ENCODE measurements at regions not wholly inside any gene's neighbourhood (a gene's known extent, or its start where the extent isn't known, plus 50 kb on each side); places are given as distances from the start of the nearest gene placed in this dataset.
A peak's percentile ranks its signal among the peaks of the same experiment; 100 is the strongest.
"Not testable (repeated sequence)": the region's sequence is repeated elsewhere in the genome, so short reads cannot be mapped to it uniquely, and the experiment has no call there.

GRCh38 chr3:159401069-159401468, 587.6 kb upstream of the IL12A start:
- DNase-seq: no peak

DNA sequence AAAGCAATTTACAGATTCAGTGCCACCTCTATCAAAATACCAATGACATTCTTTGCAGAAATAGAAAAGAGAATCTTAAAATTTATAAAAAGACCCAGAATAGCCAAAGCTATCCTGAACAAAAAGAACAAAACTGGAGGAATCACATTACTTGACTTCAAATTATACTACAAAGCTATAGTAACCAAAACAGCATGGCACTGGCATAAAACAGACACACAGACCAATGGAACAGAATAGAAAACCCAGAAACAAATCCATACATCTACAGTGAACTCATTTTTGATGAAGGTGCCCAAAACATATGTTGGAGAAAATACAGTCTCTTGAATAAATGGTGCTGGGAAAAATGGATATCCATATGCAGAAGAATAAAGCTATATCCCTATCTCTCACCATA, 578.9 kb upstream of the IL12A start:
- not testable (repeated sequence) for DNase-seq

DNA sequence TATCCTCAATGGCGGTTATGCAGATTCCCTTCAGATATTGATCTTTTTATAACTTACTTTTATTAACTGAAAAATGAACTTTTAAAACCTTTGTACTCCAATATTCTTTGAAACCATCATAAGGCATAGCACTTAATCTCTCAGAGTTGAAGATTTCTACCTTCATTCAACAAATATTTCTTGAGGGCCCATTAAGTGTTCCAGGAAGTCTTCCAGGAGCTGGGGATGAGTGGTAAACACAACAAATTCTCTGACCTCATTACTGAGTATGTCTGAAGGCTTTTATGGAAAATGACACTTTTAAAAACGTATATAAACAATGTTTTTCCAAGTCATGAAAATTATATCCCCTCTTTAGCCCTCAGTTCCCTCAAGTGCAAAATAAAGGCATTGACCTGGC, 575.3 kb upstream of the IL12A start:
- DNase-seq: no peak

DNA sequence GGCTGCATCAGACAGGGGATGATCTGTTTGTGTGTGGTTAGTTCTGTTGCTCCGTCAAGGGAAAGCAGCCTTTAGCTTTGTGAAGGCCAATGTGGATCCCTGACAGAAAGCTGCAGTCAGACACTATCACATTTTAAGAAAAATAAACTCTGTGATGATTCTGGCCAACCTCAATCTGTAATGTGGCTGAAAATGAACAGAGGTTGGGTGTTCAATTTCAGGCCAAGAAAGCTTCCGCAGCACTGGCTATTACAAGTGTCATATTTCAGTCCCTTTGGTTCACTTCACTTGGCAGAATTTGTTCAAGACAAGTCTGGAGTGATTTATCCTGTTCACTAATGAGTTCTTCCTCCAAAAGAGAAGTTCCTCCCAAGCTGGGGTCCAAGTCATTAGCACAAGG, 571.8 kb upstream of the IL12A start:
- peak in 1 of 2 experiments; percentile 27 for DNase-seq

- DNase-seq: no peak
These were observed 570.9 kb upstream of the IL12A start for GRCh38 chr3:159417761-159418160.

GRCh38 chr3:159418571-159419526, 569.8 kb upstream of the IL12A start:
- DNase-seq: peak in 1 of 2 experiments; percentile 27

GRCh38 chr3:159429702-159430101, 558.9 kb upstream of the IL12A start:
- no peak for DNase-seq

- no peak for DNase-seq
These were observed 555.8 kb upstream of the IL12A start for GRCh38 chr3:159432682-159433340.

DNA sequence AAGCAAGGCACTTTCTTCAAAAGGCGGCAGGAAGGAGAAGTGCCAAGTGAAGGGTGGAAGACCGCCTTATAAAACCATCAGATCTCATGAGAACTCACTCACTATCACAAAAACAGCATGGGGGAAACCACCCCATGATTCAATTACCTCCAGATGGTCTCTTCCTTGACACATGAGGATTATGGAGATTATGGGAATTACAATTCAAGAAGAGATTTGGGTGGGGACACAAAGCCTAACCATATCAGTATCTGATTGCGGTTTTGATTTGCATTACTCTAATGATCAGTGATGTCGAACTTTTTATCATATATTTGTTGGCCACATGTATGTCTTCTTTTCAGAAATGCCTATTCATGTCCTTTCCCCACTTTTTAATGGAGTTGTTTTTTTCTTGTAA, 549.3 kb upstream of the IL12A start:
- DNase-seq: peak in 1 of 2 experiments; percentile 9

- DNase-seq: no peak
These were observed 547.4 kb upstream of the IL12A start for GRCh38 chr3:159441279-159441678.

DNA sequence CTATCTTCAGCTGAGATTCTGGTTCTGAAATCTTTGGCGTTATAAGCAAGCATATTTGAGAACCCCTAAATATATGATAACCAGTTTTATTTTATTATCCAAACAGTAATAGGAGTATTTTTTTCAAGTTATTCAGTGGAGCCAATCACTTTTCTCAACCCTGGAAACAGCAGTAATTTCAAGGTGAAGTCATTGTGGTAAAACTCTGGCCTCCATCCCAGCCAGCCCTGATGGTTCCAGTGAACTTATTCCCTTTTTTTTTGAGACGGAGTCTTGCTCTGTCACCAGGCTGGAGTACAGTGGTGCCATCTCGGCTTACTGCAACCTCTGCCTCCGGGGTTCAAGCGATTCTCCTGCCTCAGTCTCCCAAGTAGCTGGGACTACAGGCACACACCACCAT, 545.4 kb upstream of the IL12A start:
- DNase-seq: no peak

GRCh38 chr3:159447841-159448240, 540.8 kb upstream of the IL12A start:
- no peak for DNase-seq

- no peak for DNase-seq
These were observed 539.7 kb upstream of the IL12A start for GRCh38 chr3:159448902-159449301.

DNA sequence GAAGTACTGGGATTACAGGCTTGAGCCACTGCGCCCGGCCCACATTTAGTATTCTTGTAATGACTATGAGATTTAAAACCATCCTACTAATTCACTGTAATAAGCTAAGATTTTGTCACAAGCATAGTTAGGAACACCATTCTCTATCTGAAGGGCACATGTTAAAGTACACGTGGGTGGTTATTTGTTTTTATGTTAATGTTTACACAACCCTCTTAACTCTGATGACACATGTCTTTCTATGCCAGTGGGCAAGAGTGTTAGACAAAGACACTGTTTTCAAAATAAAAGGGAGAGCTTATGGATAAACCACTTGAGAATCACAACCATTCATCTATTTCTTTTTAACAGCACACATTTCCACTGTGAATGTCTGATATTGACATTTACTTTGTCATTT, 537.6 kb upstream of the IL12A start:
- DNase-seq: no peak

DNA sequence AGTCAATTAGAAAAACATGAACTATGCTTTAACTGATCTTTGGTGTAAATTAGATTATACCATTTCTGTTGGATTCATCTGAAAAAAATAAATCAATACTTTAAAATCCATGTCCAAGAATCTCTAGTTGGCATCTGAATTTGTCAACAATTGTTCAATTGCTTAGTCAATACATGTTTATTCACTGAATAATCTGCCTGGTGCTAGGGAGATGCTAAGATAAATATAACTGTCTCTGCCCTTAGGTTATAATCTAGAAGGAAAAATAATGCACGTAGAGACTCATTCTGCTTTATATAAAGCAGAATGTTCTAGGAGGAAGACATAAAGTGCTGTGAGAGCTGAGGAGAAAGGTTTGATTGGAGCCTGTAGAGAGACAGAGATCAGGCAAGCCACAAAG, 537.2 kb upstream of the IL12A start:
- DNase-seq: no peak

DNA sequence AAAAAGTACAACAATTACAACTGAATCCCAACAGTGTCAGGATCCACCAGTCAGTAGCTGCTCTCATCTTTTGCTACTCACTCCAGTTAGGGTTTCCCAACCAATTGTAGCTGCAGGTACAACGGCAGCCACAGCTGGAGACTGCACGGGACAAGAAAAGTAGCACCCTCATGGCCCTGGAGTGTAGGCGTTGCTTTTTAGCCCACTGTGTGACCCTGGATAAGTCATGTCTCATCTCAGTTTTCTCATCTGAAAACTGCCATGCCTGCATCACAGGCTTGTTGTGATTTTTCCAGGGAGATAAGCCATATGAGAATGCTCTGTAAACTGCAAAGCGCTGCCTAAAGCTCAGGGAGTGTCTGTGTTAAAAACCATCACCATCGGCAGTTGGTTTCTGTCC, 535.6 kb upstream of the IL12A start:
- no peak for DNase-seq

DNA sequence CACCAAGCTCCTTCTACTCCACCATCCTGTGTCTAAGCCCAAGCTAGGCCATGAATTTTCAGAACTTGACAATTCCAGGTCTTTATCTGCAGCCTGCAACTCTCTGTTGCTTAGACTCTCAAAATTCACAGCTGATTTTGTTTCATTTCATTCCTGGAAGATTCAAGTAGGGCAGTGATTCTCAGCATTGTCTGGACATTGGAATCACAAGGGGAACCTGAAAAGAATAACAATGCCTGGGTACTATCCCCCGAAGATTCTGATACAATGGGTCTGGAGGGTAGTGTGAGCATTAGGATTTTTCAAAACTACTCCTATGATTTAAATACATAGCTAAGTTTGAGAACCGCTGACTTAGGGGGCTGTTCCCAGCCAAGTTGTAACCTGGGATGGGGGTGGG, 534.7 kb upstream of the IL12A start:
- no peak for DNase-seq

- DNase-seq: no peak
These were observed 532.9 kb upstream of the IL12A start for GRCh38 chr3:159455741-159456181.

GRCh38 chr3:159458010-159458409, 530.6 kb upstream of the IL12A start:
- no peak for DNase-seq

- no peak for DNase-seq
These were observed 529.7 kb upstream of the IL12A start for GRCh38 chr3:159458982-159459381.

DNA sequence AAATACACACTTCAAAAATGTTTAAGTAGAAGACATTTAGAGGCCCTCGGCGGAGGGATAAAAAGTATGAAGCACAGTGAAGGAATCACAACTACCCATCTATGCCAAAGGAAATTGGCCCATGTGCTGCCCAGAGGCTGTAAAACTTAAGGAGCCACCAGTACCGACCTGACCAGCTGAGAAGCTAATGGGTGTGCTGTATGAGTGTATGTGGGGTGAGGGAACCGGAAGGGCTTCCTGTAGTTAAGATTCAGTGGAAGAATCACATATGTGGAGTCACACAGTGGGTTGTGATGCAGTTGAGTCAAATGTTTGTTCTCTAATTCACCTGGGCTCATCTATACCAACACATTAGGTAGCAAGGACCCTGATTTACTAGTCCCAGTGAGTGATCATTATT, 516.0 kb upstream of the IL12A start:
- DNase-seq: no peak

GRCh38 chr3:159473206-159473605, 515.4 kb upstream of the IL12A start:
- no peak for DNase-seq

- no peak for DNase-seq
These were observed 508.6 kb upstream of the IL12A start for GRCh38 chr3:159480046-159480445.
